ENCODE measurements at regions not wholly inside any gene's neighbourhood (a gene's known extent, or its start where the extent isn't known, plus 50 kb on each side); places are given as distances from the start of the nearest gene placed in this dataset.
A peak's percentile ranks its signal among the peaks of the same experiment; 100 is the strongest.

DNA sequence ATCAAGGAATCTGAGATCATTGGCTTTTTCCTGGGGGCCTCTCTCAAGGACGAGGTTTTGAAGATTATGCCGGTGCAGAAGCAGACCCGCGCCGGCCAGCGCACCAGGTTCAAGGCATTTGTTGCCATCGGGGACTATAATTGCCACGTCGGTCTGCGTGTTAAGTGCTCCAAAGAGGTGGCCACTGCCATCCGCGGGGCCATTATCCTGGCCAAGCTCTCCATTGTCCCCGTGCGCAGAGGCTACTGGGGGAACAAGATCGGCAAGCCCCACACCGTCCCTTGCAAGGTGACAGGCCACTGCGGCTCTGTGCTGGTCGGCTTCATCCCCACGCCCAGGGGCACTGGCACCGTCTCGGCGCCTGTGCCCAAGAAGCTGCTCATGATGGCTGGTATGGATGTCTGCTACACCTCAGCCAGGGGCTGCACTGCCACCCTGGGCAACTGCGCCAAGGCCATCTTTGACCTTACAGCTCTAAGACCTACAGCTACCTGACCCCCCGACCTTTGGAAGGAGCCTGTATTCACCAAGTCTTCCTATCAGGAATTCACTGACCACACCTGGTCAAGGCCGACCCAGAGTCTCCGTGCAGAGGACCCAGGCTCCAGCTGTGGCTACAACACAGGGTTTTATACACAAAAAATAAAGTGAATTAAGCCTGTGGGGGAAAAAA lies 141.8 kb downstream of the SOCS6 start:
- no peak for FAIRE-seq

DNA sequence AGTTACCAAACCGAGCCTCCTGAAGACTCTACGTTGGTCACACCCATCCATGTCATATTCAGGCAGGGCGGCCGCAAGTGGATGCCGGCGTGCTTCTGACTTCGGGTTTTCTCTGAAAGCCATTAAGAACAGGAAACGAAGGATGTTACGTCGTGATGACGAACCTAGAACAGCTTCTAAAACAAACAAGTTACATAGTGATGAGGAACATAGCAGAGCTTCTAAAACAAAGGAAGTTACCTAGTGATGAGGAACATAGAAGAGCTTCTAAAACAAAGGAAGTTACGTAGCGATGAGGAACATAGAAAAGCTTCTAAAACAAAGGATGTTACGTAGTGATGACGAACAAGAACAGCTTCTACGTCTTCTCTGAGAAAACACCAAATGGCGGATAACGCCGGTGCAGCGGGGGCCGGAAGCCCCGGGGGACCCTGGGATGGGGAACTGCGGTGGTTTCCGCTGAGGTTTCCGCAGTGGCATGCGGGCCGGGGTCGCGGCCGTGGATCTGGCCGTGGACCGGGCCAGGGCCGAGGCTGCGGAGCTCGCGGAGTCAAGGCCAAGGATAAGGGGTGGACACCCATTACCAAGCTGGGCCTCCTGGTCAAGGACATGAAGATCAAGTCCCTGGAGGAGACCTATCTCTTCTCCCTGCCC lies 141.1 kb downstream of the SOCS6 start:
- DNase-seq (ENCODE audit: low spot score) (no peak), FAIRE-seq (no peak)

More for the DNA sequence above, 141.8 kb downstream of the SOCS6 start:
- no peak for DNase-seq (ENCODE audit: low spot score)

DNA sequence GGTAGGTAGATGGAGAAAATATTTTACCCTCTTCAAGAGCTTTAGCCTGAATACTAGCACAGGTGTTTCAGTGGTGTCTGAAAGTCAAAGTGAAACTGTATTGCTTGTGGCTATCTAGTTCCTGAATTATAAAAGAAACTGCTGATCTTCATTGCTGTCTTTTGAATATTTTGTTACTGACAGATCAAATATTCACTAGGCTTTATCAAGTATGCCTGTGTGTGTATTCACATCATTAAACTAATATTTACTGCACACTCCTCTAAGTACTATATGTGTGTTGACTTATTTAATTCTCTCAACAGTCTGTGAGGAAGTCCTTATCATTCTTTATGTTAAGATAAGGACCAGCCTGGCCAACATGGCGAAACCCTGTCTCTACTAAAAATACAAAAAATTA lies 139.6 kb downstream of the SOCS6 start:
- FAIRE-seq (no peak), DNase-seq (ENCODE audit: low spot score) (no peak)

DNA sequence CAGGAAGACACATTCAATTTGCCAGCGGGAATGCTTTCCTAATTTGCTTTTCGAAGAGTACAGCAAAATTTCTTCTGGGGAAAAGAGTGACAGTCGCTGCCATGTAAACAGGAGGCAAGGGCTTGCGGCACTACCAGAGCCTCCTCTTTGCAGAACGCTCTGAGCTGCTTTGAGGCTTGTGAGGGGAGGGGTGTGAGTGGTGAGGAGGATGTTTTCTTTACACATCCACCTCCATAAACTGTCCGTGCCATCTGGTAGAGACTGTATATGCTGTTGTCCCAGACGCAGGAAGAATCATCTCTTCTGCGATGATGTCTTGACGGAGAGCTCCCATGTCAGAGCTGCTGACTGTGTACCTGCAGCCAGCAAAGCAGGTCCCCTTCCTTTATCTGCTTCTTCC lies 138.0 kb downstream of the SOCS6 start:
- DNase-seq (ENCODE audit: low spot score) (no peak), FAIRE-seq (no peak)

DNA sequence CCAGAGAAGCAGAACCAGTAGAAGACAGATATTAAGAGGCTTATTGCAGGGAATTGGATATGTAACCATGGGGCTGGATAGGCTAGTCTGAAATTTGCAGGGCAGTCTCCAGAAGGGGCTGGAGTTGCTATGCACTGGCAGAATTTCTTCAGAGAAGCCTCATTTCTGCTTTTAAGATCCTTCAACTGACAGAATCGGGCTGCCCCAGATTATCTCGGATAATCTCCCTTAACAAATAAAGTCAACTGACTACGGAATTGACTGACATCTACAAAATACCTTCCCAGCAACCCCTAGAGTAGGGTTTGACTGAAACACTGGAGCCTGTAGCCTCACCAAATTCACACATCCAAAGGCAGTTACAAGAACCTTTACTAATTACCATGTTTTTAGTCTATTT lies 136.4 kb downstream of the SOCS6 start:
- FAIRE-seq (no peak), DNase-seq (ENCODE audit: low spot score) (no peak)

DNA sequence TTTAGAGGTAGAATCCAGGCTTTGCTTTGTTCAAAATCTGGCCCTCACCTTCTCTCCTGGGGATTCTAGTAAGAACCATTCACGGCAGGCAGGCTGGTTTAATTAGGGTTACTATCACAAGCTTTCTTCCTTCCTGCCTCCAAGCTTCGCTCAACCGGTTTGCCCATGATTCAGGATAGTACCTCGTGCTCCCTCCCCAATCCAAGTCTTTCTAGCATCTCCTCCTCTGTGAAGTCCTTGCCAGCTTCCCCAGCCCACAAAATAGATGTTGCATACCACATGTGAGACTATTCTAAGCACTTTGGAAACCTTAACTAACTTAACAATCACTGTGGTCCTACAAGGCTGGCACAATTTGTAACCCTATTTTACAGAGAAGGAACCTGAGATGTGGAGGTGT lies 135.1 kb downstream of the SOCS6 start:
- DNase-seq (ENCODE audit: low spot score) (no peak), FAIRE-seq (no peak)

DNA sequence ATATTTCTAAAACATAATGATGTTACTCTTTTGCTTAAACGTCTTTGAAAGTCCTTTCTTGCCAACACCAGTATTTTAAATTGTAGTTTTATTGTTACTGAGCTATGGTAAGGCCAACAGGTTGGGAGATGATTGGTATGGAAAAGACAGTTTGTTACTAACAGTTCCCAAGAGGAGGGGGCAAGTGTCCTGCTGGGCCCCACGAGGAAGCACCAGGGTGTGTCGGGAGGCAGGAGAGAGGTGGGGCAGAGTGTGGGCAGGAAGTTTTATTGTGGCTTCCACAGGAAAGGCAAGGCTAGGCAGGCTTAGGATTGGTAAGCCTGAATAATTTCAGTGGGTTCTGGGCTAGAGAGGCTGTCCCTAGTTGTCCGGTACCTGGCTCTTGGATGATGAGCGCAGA lies 134.3 kb downstream of the SOCS6 start:
- FAIRE-seq: no peak
- no peak for DNase-seq (ENCODE audit: low spot score)

DNA sequence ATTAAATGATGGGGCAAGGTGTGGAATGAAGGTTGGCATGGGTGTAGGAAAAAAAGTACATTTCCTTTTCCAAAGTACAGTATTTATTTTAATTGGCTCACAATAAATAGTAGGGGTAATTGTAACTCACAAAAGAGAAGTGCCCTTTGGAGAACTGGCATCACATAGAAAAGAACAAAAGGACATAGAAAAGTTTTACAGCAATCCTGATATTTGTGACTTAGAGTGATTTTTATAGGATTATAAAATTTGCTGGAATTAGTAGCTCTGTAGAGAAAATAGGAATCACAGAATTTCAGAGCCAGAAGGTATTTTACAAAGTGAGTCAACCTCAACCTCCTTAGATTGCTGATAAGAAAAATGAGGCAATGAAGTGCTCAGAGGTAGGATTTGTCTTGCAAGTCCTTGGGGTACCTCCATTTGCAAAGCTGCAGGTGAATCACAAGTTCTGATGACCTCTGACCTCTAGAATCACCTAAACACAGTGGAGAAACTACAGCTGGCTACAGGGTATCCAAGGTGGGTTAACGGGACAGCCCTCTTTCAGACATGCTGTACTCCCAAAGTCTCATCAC lies 133.6 kb downstream of the SOCS6 start:
- DNase-seq (ENCODE audit: low spot score) (peak; percentile 51), FAIRE-seq (no peak)

DNA sequence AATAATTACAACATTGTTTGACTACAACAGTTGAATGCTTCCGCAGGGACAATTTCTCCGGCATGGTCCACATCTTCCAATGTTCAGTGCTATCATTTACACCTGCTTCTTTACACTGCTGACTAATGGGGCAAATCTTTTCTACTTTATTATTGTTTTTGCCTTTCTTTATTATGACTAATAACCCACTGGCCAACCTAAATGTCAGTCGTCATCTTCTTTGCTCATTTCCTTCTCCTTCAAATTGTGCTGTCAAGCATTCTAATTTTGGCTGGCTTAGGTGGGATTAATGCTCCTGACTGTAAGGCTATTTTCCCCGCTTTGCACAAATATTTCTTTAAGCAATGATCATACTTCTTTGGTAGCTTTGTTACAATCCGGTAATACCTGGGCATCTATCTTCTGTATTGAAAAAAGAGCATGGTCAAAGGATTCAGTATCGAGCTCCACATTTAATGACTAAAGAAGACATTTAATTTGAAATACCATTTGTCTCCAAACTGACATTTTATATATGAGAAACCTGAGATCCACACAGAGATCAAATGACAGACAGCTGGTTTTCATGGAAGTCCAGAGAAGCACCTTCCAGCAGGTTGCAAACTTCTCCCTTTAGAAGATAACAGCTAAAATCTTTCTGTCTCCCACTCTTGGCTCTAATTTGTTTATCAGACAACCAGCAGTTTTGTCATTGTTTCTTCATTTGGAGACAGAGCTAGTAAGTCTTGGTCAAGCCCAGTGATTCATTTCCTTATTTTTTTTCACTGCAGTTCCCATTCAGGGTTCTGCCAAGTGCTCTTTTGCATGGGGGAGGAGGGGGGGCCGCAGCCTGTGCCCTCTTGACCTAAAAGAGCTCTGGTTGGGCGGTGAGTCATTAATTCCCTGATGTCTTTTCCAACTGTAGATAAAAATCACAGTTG lies 132.9 kb downstream of the SOCS6 start:
- DNase-seq (ENCODE audit: low spot score): peak; percentile 91

DNA sequence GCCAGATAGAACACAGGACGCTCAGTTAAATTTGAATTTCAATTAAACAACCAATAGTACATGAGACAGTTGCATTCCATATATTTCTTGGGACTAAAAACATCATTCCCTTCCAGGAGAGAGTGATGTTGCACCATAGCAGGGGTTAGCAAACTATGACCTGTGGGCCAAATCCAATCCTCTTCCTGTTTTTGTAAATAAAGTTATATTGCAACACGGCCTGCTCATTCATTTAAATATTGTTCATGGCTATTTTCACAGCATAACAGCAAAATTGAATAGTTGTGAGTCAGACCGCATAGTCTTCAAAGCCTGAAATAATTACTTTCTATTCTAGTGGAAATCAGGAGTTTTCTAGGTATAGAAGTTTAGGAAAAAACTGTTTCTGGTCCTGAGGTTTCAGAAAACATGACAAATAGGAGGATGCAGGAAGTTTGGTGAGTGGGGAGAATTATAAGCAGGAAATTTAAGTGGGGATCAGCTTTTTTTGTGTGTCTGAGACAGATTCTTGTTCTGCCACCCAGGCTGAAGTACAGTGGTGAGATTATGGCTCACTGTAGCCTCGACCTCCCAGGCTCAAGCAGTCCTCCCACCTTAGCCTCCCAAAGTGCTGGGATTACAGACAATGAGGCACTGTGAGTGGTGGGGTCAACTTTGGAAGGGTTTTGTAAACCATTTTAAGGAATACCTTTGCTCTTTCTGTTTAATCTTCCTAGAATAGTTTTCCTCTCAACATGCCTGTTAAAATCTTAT lies 131.5 kb downstream of the SOCS6 start:
- DNase-seq (ENCODE audit: low spot score): no peak

More for the DNA sequence above, 132.9 kb downstream of the SOCS6 start:
- peak; percentile 95 for FAIRE-seq

DNA sequence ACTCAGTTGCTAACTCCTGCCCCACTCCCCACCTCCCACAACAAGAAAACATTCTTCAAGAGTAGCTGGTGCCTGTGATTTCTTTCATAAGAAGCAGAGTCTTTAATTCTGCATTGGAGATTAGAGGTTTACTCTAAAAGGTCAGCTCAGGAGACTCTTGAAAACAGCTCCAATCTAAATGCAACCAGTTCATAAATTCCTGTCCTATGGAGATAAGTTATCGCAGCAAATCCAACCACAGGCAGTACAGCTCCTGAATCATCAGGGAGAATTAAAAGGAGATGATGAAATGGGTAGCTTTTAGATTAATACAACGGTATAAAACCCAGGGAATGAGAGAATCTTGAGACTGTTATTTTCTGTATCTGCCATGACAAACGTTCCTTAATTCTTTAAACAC lies 130.7 kb downstream of the SOCS6 start:
- peak; percentile 17 for FAIRE-seq

More for the DNA sequence above, 131.5 kb downstream of the SOCS6 start:
- FAIRE-seq: no peak

DNA sequence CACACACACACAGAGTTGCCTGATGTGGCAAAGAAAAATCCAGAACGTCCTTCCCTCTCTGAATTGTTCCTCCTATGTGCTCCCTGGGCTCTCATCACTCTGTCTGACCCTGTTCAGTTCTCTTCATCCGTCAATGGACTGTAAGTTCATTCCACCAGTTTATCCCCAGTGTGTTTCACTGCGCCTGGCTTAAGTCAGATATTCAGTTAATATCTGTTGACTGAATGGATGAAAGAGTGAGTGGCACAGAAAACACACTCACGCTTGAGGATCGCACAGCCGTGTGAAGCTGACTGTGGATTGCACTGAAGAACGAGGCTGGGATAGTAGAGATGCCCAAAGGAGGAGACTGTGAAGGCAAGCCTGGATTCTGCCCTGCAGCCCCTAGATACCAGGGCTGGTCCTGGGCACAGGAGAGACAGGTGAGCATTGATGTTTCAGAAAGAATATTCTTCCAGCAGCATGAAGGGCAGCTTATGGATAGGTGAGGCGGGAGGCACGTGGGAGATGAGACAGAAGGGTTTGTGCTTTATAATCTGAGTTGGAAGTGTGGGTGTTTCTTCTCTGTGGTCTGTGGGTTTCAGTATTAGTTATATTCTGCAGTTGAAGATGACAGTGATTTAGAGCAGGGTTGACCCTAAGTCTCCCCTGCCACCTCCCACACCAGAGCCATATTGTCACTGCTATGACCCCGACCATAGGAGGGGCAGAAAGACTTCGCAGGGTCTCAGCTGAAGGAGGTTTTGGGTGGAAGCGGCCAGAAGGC lies 129.9 kb downstream of the SOCS6 start:
- FAIRE-seq: no peak

More for the DNA sequence above, 130.7 kb downstream of the SOCS6 start:
- DNase-seq (ENCODE audit: low spot score): peak; percentile 24

DNA sequence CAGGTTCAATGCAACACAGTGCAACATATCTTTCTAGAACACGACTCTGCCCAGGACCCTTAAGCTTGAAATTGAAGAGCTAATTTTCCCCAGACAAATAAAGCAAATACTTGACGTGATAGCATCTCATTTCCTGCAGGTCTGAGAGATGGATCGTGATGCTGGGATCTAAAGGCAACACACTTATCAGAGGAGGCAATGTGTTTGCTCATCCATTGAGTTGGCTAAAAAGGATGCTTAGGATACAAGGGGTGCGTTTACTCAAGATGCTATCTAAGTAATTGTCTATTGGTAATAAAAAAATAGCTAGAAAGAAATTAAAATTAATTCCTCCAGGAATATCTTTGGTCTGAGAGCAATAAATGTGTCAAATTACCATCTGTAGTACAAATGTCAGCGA lies 129.0 kb downstream of the SOCS6 start:
- FAIRE-seq (no peak), DNase-seq (ENCODE audit: low spot score) (no peak)

More for the DNA sequence above, 129.9 kb downstream of the SOCS6 start:
- DNase-seq (ENCODE audit: low spot score): no peak

DNA sequence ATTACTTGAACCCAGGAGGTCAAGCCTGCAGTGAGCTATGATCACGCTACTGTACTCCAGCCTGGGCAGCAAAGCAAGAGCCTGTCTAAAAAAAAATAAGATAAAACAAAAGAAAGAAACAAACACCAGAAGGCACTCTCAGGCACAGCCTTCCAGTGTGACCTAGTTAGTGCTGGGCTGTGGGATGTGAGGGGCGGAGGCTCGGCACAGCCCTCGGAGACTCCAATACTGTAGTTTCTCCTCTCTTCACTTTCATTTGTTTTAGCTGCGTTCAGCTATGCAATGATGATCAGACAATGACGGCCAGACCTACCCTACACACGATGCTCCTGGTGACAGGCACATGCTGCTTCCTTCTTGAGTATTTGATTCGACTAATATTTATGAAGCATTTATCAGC lies 127.7 kb downstream of the SOCS6 start:
- DNase-seq (ENCODE audit: low spot score) (no peak), FAIRE-seq (no peak)

DNA sequence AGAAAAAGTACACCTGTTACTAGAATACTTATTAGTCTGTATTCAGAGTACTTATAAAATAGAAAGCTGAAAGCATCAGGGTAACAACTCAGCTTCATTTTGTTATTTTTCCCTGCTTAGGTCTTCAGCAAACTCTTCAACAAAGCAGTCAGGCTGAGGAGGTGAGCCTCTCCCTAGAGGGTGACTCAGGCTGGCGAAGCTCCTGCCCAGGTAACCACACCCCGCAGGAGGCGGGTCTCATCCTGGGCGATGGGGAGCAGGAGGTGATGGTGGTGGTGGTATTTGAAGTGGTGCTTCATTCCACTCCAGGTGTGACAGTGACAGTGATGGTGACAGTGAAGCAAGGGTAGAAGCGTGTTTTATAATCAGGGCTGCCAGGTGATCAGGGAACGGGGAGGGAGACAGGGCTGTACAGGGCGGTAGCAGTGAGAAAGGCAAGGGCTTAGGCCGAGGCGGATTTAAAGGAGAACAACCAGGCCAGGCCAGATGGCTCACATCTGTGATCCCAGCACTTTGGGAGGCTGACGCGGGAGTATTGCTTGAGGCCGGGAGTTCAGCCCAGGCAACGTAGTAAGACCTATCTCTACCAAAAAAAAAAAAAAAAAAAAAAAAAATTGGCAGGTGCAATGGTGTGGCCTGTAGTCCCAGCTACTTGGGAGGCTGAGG lies 127.1 kb downstream of the SOCS6 start:
- no peak for FAIRE-seq

DNA sequence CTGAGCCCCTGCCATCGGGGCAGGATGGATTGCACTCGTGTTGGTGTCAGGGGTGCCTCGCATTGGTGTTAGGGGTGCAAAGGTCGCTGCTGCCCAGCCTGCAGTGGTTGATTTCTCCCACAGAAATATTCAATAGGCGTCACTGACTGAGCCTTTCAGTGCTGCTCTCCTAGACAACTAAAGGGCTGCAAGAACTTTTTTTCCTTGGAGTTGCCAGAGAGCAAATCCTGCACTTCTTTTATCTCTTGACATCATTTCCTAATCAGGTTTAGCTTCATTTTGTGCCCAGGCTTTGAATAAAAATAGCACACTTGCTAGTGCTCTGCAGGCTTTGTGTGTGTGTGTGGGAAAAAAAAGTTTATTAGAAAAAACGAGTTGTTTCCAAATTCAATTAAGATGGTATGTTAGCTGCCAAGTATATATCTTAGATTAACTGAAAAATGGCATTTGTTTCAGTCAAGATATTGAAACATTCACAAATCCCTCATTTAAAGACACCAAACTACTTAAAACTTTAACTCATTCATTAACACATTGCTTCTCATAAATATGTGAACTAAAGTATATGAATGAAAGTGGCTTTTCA lies 125.6 kb downstream of the SOCS6 start:
- DNase-seq (ENCODE audit: low spot score) (no peak), FAIRE-seq (no peak)

More for the DNA sequence above, 127.1 kb downstream of the SOCS6 start:
- DNase-seq (ENCODE audit: low spot score): no peak

DNA sequence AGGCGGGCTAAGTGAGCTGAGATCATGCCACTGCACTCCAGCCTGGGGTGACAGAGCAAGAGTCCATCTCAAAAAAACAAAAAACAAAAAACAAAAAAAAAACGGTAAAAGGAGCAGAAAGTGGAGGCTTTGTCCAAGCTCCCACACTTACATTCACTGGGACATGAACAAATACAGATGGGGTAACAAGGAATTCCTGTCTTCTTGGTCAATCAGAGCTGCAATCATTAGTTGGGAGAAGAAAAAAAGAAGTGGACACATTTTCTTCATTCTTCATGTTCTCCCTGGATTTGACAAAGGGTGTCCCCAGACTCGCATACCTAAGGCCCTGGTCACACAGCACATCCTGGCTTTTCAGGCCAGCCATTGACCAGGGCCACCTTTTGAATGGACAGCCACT lies 124.6 kb downstream of the SOCS6 start:
- FAIRE-seq (no peak), DNase-seq (ENCODE audit: low spot score) (no peak)

DNA sequence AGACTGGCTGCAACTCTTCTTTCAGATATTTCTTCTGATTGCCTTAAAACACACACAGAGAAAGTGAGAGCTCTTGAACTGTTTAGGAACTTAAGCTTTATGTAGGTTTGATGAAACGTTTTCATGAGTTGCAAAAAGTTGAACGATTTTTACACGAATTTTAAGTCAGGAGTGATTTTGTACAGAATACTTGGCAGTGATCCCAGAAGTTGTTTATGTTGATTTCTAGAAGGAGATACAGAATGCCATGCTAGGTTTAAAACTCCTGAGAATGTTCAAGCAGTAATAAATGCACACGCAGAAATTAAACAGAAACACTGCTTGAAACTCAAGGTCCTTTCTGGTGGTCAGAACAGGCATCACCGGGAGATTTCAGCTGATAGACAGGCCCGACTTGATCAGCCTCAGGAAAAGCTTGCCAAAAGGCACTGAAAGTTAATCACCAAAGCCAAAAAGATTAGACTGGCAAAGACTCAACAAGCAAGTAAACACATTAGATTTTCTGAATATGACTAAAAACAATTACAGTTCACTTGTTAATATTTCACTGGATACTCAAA lies 123.1 kb downstream of the SOCS6 start:
- no peak for DNase-seq (ENCODE audit: low spot score)
- no peak for FAIRE-seq

DNA sequence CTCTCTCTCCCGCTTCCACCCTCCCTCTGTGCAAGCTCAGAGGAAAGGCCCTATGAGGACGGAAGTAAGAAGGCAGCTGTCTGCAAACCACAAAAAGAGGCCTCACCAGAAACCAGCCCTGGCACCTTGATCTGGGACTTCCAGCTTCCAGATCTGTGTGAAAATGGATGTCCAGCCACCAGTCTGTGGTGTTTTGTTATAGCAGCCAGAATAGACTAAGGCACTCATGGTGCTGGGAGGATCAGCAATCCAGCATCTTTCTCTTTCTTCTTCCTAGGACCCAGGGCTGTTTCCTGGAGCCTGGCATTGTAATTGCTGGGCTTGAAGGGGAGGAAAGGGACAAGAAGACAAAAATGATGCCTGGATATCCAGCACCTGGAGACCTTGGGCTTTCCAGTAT lies 122.5 kb downstream of the SOCS6 start:
- FAIRE-seq (no peak), DNase-seq (ENCODE audit: low spot score) (no peak)
